ENCODE measurements at regions not wholly inside any gene's neighbourhood (a gene's known extent, or its start where the extent isn't known, plus 50 kb on each side); places are given as distances from the start of the nearest gene placed in this dataset.

DNA sequence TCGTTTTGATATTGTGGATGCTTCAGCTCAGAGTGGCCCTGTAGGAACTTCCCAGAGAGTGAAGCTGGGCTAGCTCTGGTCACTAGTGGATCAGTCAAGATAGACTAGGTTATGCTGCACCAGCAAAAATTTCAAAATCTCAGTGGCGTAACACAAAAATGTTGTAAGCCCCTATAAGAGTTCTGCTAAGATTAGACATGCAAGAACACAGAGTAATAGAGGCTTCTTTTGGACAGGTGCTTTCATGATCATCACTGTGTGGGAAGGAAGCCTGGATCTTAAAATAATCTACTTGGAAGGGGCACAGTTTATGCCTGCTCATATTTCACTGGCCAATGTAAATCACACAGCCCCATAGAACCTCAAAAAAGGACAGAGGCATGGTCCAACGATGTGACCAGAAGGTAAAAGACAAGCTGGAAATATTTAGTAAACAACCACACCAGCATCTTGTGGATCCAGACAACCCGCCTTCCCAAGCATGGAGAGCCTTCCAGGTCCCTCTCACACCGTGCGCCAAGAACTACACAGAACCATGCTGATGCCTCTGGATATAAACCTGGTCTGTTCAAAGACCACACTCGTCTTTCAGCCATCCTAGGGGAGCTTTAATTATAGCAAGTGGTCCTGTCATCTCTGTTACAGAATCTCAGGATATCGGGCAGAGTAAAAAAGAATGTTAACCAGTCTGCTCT is 554.3 kb downstream of the EPHB1 start:
- Histone ChIP-seq H2BK20ac (ENCODE audit: low read depth, low read length) (no peak overlapping the region), H3K9ac (ENCODE audit: low read depth, low read length) (no peak overlapping the region), H3K36me3 (ENCODE audit: control insufficient read depth, insufficient read depth, low read length) (no peaks in the 10 kb centered on the region), H3K79me1 (ENCODE audit: low read depth in 1 of 2, low read length in 2 of 2) (no peaks in the 10 kb centered on the region), H2BK120ac (ENCODE audit: low read depth, low read length) (no peak overlapping the region), H4K5ac (ENCODE audit: low read depth, low read length) (no peak overlapping the region), H3K9me3 (ENCODE audit: control insufficient read depth, insufficient read depth, low read length) (peaks cover 8% of the 10 kb centered on the region; the same call in 1 of the 2 replicates), H2BK5ac (ENCODE audit: low read depth, low read length, poor library complexity, severe bottlenecking) (no peak overlapping the region), H2AK9ac (replicated peaks; ENCODE audit: low read depth, low read length, poor library complexity) (no peak overlapping the region), H4K91ac (ENCODE audit: insufficient read depth, low read depth, low read length) (no peak overlapping the region), H2BK15ac (ENCODE audit: low read depth, low read length) (no peak overlapping the region), H4K8ac (ENCODE audit: low read depth in 2 of 2, low read length in 2 of 2) (no peak overlapping the region), H2AK5ac (ENCODE audit: low read depth, low read length) (no peak overlapping the region), H3K14ac (replicated peaks; ENCODE audit: low read depth, low read length) (no peak overlapping the region), H3K4me2 (ENCODE audit: low read depth, low read length) (no peak overlapping the region), H3K27ac (ENCODE audit: insufficient read depth, low read length) (no peak overlapping the region), H4K20me1 (ENCODE audit: insufficient read depth, low read length) (no peaks in the 10 kb centered on the region), H3K18ac (ENCODE audit: low read depth, low read length) (no peak overlapping the region), H3K23ac (ENCODE audit: low read depth, low read length) (no peak overlapping the region), H3K9me1 (ENCODE audit: insufficient read depth, low read length) (no peaks in the 10 kb centered on the region), H2AFZ (replicated peaks; ENCODE audit: low read length, poor library complexity) (no peak overlapping the region), H3K4ac (ENCODE audit: low read depth, low read length) (no peak overlapping the region), H3K4me1 (ENCODE audit: control insufficient read depth, insufficient read depth, low read length) (no peaks in the 10 kb centered on the region), H3K4me3 (ENCODE audit: insufficient read depth, low read depth, low read length) (no peak overlapping the region), H3K27me3 (ENCODE audit: control insufficient read depth, insufficient read depth, low read length) (no peaks in the 10 kb centered on the region), H3K56ac (ENCODE audit: extremely low read depth, insufficient read depth, low read length) (no peak overlapping the region)
- CTCF ChIA-PET, result no interaction called here
- dilution Hi-C loops (cut with HindIII; ENCODE audit: low sequenced_read_pairs, unreplicated experiment) (no loop called here), in situ Hi-C loops (cut with MboI; ENCODE audit: low sequenced_read_pairs) (no loop called here), intact Hi-C loops (cut with micrococcal nuclease) (no loop called here)
- WGBS, 2 experiments (ENCODE audit: extremely low coverage in 2 of 2, insufficient read length in 1 of 2), result no CpG with 5 or more reads among the region's 8 CpGs
- TF ChIP-seq MAZ (IDR thresholded peaks at IDR 0.05; ENCODE audit: borderline replicate concordance, low read depth, low read length) (no peak), BHLHE40 (IDR thresholded peaks at IDR 0.05; ENCODE audit: low read depth, low read length) (no peak), CEBPB (IDR thresholded peaks at IDR 0.05; ENCODE audit: low read depth, low read length) (no peak), POLR2A (IDR thresholded peaks at IDR 0.05; ENCODE audit: low read depth, low read length) (no peak), MXI1 (IDR thresholded peaks at IDR 0.05; ENCODE audit: borderline replicate concordance, low read depth, low read length) (no peak), SMC3 (IDR thresholded peaks at IDR 0.05; ENCODE audit: low read depth, low read length) (no peak), FOS (IDR thresholded peaks at IDR 0.05; ENCODE audit: low read depth, low read length) (no peak), RCOR1 (IDR thresholded peaks at IDR 0.05; ENCODE audit: insufficient replicate concordance, low read length) (no peak), MAFK (IDR thresholded peaks at IDR 0.05; ENCODE audit: low read depth, low read length) (no peak), RAD21 (IDR thresholded peaks at IDR 0.05; ENCODE audit: low read length) (no peak), RFX5 (IDR thresholded peaks at IDR 0.05; ENCODE audit: low read depth, low read length) (no peak), NFE2L2 (IDR thresholded peaks at IDR 0.05; ENCODE audit: low read depth, low read length) (no peak), CHD1 (IDR thresholded peaks at IDR 0.05; ENCODE audit: low read depth, low read length) (no peak)
- TF ChIP-seq, protein P1, sequence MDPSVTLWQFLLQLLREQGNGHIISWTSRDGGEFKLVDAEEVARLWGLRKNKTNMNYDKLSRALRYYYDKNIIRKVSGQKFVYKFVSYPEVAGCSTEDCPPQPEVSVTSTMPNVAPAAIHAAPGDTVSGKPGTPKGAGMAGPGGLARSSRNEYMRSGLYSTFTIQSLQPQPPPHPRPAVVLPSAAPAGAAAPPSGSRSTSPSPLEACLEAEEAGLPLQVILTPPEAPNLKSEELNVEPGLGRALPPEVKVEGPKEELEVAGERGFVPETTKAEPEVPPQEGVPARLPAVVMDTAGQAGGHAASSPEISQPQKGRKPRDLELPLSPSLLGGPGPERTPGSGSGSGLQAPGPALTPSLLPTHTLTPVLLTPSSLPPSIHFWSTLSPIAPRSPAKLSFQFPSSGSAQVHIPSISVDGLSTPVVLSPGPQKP (IDR thresholded peaks at IDR 0.05; ENCODE audit: borderline replicate concordance, low read depth, low read length), result no peak
- TF ChIP-seq, protein P2, sequence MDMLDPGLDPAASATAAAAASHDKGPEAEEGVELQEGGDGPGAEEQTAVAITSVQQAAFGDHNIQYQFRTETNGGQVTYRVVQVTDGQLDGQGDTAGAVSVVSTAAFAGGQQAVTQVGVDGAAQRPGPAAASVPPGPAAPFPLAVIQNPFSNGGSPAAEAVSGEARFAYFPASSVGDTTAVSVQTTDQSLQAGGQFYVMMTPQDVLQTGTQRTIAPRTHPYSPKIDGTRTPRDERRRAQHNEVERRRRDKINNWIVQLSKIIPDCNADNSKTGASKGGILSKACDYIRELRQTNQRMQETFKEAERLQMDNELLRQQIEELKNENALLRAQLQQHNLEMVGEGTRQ (IDR thresholded peaks at IDR 0.05; ENCODE audit: low read depth, low read length), result no peak
- TF ChIP-seq, protein P3, sequence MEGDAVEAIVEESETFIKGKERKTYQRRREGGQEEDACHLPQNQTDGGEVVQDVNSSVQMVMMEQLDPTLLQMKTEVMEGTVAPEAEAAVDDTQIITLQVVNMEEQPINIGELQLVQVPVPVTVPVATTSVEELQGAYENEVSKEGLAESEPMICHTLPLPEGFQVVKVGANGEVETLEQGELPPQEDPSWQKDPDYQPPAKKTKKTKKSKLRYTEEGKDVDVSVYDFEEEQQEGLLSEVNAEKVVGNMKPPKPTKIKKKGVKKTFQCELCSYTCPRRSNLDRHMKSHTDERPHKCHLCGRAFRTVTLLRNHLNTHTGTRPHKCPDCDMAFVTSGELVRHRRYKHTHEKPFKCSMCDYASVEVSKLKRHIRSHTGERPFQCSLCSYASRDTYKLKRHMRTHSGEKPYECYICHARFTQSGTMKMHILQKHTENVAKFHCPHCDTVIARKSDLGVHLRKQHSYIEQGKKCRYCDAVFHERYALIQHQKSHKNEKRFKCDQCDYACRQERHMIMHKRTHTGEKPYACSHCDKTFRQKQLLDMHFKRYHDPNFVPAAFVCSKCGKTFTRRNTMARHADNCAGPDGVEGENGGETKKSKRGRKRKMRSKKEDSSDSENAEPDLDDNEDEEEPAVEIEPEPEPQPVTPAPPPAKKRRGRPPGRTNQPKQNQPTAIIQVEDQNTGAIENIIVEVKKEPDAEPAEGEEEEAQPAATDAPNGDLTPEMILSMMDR (conservative IDR thresholded peaks at IDR 0.05; ENCODE audit: low read depth, low read length), result no peak
- BruUV-seq (replicated peaks), result no TSS peak
- ATAC-seq (ENCODE audit: low read depth) (no peak), DNase-seq (no peak)
- POLR2A ChIA-PET (ENCODE audit: unreplicated experiment), result no interaction called here
